Stimulated activated CD8-positive, alpha-beta memory T cell treated with anti-CD3 and anti-CD28 coated beads, Interleukin-15, amount 100 ng/mL, for 4 hours (primary cell): ENCODE measurements at regions not wholly inside any gene's neighbourhood (a gene's known extent, or its start where the extent isn't known, plus 50 kb on each side); places are given as distances from the start of the nearest gene placed in this dataset.

Experiments used
- DNase-seq, 2 donors: peaks; one replicate each; pipeline ENCODE4 v3.0.0-alpha.2; 2020; ENCODE audit warnings: low read depth in 2 of 2

DNA sequence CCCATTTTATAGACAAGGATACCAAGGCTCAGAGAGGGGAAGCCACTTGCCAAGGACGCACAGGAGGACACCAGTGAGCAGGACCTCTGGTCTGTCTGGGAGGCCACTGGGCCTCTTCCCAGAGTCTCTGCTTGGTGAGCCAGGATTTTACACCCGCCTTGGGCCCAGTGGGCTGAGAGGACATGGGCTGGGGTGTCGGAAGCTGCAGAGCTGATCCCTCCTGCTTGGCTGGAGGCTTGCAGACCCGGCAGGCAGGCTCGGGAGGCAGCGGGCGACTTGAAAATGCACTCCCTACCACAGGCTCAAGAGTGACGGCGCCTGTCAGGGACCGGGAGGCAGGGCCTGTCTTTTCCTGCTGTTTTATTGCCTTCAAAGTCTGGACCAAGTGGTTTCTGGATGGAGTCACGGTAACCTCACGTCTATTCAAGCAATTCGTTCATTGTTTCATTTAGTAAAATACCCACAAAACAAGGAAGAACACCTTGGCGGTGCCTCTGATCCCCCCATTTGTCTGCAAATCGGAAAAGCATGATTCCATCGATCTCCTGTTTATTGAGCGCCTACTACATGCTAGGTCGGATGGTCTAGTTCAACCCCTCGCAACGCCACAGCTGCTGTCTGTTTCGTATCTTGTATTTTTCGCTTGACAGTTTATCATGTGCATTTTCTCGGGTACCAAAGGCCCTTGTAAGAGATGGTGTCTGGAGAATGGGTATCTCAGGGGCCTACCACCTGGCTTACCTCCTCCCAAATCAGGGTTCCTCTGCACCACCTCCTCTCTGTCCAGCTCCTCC, 108.1 kb upstream of the IER5L start:
- no peak for DNase-seq

GRCh38 chr9:129285382-129285781, 107.3 kb upstream of the IER5L start:
- DNase-seq, result no peak

DNA sequence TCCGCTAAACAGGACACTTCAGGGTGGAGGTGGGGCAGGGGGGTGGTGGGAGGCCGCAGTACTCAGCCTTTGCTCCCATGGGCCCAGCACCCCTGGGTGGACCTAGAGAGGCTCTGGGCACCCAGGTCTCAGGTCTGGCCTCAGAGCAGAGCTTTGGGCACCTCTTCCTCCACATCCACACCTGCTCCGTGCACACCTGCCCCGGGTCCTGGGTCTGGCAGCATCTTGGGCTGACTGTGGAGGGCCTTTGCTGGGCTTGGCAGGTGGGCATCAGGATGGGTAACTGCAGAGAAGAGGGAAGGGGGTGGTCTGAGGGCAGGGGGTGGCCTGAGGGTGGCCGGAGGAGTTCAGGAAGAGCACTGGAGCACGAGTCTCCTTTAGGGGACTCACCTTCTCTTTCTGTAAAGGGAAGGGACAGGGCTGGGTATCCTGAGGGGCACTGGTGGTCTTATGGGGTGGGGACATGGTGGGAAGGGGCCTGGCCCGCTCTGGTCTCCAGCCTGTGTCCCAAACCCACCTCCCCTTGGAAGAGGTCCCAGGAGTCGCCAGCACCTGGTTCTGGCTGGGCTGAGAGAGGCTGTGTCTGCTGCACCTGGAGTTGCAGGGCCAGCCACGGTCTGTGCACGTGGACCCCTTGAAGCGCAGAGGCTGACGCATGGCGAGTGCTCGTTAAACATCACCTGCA, 106.7 kb upstream of the IER5L start:
- DNase-seq, result no peak

DNA sequence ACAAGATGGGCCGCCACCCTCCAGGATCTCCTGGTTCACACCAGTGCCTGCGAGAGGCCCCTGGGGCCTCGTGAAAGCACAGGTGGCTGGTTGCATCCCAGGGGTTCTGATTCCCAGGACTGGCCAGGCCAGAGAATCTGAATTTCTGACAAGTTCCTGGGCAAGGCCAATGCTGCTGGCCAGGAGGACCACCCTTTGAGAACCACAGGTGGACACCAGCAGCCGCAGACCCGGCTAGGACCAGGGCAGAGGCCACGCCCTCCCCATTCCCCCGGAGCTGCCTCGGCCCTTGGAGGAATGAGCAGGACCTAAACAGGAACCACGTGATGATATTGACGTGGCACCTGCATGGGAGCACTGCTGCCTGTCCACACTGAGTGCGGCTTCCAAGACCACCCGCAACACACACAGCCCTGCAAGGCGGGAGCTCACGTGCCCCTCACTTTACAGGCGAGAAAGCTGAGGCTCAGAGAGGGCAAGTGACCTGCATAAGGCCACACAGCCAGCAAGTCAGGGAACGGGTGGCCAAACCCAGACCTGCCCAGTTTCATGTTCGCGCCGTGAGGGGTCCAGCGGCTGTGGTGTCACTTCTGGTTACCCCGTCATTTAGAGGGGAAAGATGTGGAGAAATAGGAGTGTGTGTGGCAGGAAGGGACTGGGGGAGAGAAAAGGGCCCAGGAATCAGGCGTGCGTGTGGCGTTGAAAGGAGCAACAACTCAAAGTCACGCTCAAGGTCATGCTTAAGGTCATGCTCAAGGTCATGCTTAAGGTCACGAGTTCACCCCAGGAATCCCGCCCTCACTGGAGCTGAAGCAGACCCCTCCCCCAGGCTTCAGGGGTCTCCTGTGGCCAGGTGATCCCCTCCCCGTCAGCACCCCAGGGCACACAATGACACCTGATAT, 105.9 kb upstream of the IER5L start:
- DNase-seq, result no peak

- no peak for DNase-seq
These were observed 105.2 kb upstream of the IER5L start for GRCh38 chr9:129283291-129283691.

GRCh38 chr9:129282731-129283211, 104.7 kb upstream of the IER5L start:
- DNase-seq, result no peak

GRCh38 chr9:129282272-129282671, 104.2 kb upstream of the IER5L start:
- no peak for DNase-seq

- DNase-seq, result no peak
These were observed 103.6 kb upstream of the IER5L start for GRCh38 chr9:129281506-129282145.

- no peak for DNase-seq
These were observed 102.7 kb upstream of the IER5L start for GRCh38 chr9:129280623-129281271.

GRCh38 chr9:129280236-129280622, 102.2 kb upstream of the IER5L start:
- no peak for DNase-seq

DNA sequence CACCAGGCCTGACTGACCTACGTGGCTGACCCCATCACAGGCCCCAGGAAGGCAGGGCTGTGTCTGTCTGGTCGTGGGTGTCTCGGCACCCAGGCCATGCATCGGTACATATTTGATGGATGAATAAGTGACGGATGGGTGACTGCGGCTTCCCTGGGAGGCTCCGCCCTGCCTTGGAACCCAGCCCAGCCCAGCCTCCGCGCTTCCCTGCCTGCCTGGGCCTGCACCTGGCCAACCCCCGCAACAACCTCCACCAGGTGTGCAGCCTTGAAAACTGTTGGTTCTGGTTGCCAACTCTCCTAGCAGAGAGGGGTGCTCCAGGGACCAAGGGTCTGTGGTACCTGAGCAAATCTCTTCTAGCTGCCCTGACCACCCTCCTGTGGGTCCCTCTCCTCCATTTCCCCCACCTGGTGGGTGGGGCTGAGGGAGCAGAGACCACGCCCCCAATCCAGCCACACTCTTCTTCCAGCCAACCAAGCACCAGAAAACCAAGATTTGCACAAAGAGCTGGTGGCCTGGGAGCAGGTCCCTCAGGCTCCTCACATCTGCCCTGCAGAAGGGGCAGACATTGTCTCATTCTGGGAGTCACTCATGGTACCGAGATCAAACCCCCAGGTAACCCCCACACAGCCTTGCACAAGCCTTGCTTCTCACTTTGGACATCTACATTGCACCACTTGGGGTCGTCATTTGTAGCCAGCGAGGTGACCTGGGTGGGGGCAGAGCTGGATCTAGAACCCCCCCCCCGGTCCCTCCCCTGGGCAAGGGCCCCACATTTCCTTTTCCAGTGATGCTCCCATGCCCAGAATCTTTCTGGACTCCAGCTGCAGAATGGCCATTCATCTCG, 100.6 kb upstream of the IER5L start:
- no peak for DNase-seq

DNA sequence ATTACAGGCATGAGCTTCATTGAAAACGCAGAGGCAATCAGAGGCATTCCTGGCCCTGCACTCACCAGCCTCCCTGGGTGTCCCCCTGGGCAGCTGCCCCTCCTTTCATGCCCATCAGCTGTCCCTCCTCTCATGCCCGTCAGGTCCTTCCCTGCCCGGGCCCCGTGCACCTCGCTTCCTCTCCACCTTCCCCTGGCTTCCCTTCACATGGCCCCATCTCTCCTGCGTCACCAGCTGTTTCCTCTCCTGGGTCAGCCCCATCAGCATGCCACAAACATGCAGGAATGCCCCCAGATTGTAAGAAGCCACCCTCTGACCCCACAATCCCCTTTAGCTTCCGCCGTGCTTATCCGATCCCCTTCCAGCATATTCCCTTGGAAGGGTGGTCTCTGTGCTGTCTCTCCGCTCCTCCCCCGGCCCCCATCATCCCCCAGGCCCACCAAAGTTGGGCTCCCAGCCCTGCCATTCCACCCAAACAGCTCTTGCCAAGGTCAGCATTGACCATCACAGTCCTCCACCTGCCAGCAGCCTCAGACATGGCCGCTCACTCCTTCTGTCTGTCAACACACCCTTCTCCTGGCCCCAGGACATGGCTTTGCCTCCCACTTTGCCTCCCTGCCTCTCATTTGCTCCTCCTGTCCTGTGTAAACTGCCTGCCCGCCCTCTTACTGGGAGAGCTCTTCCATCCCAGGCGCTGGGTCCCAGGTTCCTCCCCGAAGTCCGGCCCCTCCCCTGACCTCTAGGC, 98.6 kb upstream of the IER5L start:
- no peak for DNase-seq

DNA sequence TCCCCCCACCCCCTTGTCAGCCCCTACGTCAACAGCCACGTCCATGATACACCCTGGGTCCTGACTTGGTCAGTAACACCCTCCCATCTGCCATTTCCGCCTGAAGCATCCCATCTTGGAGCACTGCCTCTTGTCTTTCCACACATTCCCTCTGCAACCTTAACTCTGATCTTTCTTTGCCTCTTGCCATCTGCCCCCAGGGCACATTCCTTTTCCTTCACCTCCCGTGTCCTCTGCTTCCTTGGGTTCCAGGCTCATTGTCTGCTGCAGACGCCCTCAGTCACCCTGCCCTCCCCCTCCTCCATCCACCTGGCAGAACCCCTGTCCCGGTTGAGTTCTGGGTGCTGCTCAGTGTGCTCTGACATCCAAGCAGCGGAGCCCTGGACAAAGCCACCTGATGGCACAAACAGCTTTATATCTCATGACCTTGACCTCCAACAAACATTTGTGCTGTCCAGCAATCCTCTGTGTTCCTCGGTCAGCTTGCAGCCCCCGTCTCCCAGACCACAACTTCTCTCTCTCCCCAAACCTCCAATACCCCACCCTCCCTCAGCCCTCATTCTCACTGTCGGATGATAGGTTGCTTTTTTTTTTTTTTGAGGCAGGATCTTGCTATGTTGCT, 97.7 kb upstream of the IER5L start:
- DNase-seq, result no peak

DNA sequence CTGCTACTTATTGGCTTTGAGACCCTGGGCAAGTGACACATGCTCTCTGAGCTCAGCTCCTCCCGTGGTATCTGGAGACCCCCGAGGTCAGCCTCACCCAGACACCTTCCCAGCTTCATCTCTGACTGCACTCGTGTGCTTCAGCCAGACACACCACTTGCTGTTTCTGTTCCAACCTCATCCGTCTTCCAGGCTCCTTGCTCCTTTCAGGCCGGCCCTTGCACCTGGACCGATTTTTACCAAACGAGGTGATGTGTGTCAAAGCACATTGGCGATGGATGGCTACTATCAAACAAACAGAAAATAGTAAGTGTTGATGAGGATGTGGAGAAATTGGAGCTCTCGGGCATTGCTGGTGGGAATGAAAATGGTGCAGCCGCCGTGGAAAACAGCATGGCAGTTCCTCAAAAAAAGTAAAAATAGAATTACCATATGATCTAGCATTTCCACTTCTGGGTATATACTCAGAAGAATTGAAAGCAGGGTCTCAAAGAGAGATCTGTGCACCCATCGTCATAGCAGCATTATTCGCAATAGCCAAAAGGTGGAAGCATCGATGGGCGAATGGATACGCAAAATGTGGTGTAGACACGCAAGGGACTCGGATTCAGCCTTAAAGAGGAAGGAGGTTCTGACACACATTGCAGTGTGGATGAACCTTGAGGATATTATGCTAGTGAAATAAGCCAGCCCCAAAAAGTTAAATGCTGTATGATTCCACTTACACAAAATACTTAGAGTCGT, 96.1 kb upstream of the IER5L start:
- DNase-seq, result no peak

- DNase-seq, result no peak
These were observed 95.3 kb upstream of the IER5L start for GRCh38 chr9:129273136-129273895.

GRCh38 chr9:129272348-129273025, 94.4 kb upstream of the IER5L start:
- no peak for DNase-seq

DNA sequence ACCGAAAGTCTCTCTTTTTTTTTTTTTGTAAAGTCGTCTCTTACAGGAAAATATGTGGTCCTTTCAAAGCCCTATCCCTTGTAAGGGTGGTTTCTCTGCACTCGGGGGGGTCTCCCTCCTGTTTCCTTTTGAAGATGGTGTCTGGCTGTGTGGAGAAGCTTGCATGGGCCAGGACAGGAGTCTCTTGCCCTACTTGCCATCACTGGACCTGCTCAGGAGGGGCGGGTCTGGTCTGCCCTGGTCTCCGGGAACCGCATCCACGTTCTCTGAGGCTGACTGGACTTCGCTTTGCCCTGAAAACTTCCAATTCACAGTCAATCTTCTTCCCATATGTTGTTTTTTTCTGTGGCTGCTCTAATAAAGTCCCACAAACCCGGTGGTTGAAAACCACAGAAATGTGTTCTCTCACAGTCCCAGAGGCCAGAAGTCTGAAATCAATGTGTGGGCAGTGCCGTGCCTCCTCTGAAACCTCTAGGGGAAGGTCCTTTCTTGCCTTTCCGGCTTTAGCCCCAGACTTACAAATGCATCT, 92.9 kb upstream of the IER5L start:
- DNase-seq, result no peak
